ENCODE measurements at regions not wholly inside any gene's neighbourhood (a gene's known extent, or its start where the extent isn't known, plus 50 kb on each side); places are given as distances from the start of the nearest gene placed in this dataset.

- Histone ChIP-seq H3K9me3 (replicated peaks; ENCODE audit: insufficient read depth, low read length) (no peaks in the 10 kb centered on the region), H3K9me2 (replicated peaks; ENCODE audit: insufficient read depth, low read length) (no peaks in the 10 kb centered on the region), H3F3A (ENCODE audit: insufficient read depth, low read length) (no peaks in the 10 kb centered on the region), H3K36me3 (replicated peaks; ENCODE audit: insufficient read depth, low read length) (no peaks in the 10 kb centered on the region), H3K79me2 (ENCODE audit: low read length) (no peaks in the 10 kb centered on the region), H3K4me3 (ENCODE audit: low read length) (no peak overlapping the region), H4K20me1 (ENCODE audit: insufficient read depth, low read length) (no peaks in the 10 kb centered on the region), H3K27ac (ENCODE audit: low read length) (no peak overlapping the region), H3K4me2 (ENCODE audit: low read depth, low read length) (no peak overlapping the region), H3K27me3 (replicated peaks; ENCODE audit: insufficient read depth, low read length) (no peaks in the 10 kb centered on the region), H2AFZ (ENCODE audit: low read length) (no peak overlapping the region), H3K9ac (ENCODE audit: low read length) (no peak overlapping the region), H3K4me1 (ENCODE audit: low read length) (no peaks in the 10 kb centered on the region)
- TF ChIP-seq, protein P1, sequence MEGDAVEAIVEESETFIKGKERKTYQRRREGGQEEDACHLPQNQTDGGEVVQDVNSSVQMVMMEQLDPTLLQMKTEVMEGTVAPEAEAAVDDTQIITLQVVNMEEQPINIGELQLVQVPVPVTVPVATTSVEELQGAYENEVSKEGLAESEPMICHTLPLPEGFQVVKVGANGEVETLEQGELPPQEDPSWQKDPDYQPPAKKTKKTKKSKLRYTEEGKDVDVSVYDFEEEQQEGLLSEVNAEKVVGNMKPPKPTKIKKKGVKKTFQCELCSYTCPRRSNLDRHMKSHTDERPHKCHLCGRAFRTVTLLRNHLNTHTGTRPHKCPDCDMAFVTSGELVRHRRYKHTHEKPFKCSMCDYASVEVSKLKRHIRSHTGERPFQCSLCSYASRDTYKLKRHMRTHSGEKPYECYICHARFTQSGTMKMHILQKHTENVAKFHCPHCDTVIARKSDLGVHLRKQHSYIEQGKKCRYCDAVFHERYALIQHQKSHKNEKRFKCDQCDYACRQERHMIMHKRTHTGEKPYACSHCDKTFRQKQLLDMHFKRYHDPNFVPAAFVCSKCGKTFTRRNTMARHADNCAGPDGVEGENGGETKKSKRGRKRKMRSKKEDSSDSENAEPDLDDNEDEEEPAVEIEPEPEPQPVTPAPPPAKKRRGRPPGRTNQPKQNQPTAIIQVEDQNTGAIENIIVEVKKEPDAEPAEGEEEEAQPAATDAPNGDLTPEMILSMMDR (IDR thresholded peaks at IDR 0.05; ENCODE audit: low read length), result no peak
- TF ChIP-seq EZH2phosphoT487 (IDR thresholded peaks at IDR 0.05; ENCODE audit: low read length) (no peak), EZH2 (optimal IDR thresholded peaks at IDR 0.05; ENCODE audit: low read depth, low read length) (no peak)
- no peak for DNase-seq
Measured at GRCh38 chr7:12092499-12093130, 118.5 kb upstream of the TMEM106B start.

- H2AFZ ChIP-seq (ENCODE audit: low read length), result no peak overlapping the region
- no peaks in the 10 kb centered on the region for H3K9me2 ChIP-seq (replicated peaks; ENCODE audit: insufficient read depth, low read length)
- H3K36me3 ChIP-seq (replicated peaks; ENCODE audit: insufficient read depth, low read length), result no peaks in the 10 kb centered on the region
- no peaks in the 10 kb centered on the region for H3K4me1 ChIP-seq (ENCODE audit: low read length)
- no peak overlapping the region for H3K4me3 ChIP-seq (ENCODE audit: low read length)
- no peaks in the 10 kb centered on the region for H4K20me1 ChIP-seq (ENCODE audit: insufficient read depth, low read length)
- H3K27me3 ChIP-seq (replicated peaks; ENCODE audit: insufficient read depth, low read length), result no peaks in the 10 kb centered on the region
- H3F3A ChIP-seq (ENCODE audit: insufficient read depth, low read length), result no peaks in the 10 kb centered on the region
- no peak overlapping the region for H3K27ac ChIP-seq (ENCODE audit: low read length)
- no peaks in the 10 kb centered on the region for H3K79me2 ChIP-seq (ENCODE audit: low read length)
- no peak overlapping the region for H3K4me2 ChIP-seq (ENCODE audit: low read depth, low read length)
- DNase-seq, result no peak
- no peak overlapping the region for H3K9ac ChIP-seq (ENCODE audit: low read length)
- H3K9me3 ChIP-seq (replicated peaks; ENCODE audit: insufficient read depth, low read length), result no peaks in the 10 kb centered on the region
- TF ChIP-seq EZH2phosphoT487 (IDR thresholded peaks at IDR 0.05; ENCODE audit: low read length) (no peak), EZH2 (optimal IDR thresholded peaks at IDR 0.05; ENCODE audit: low read depth, low read length) (no peak)
- TF ChIP-seq, protein P1 (IDR thresholded peaks at IDR 0.05; ENCODE audit: low read length), result no peak
Measured at GRCh38 chr7:12093365-12093764, 117.7 kb upstream of the TMEM106B start.

DNA sequence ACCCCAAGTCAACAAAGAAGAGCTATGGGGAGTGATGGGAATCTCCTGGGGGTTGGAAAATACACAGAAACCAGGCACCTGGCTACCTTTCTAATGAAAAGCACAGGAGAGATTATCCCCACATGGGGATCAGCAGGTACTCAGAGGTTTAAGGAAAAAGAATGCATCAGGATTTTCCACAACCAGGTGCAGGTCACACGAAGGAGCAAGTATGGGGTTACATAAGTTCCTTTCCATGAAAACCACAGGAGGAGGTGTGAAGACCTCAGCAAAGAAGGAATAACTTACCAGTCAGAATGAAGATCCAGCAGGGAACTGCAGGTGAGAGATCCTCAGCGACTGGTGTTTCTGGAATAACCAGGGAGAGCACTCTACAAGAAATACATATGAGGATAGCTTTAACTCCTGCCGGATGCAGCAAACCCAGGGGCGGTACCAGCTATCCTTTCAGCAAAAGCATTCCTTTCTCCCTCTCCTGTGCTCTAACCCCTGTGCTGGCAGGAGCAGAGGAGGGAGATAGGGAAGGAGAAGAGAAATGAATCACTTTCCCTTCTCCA lies 116.7 kb upstream of the TMEM106B start:
- no peaks in the 10 kb centered on the region for H3K79me2 ChIP-seq (ENCODE audit: low read length)
- H3K27me3 ChIP-seq (replicated peaks; ENCODE audit: insufficient read depth, low read length), result no peaks in the 10 kb centered on the region
- no peaks in the 10 kb centered on the region for H3K36me3 ChIP-seq (replicated peaks; ENCODE audit: insufficient read depth, low read length)
- H3K4me1 ChIP-seq (ENCODE audit: low read length), result no peaks in the 10 kb centered on the region
- no peak overlapping the region for H3K4me3 ChIP-seq (ENCODE audit: low read length)
- no peak for DNase-seq
- H3F3A ChIP-seq (ENCODE audit: insufficient read depth, low read length), result no peaks in the 10 kb centered on the region
- no peak overlapping the region for H3K9ac ChIP-seq (ENCODE audit: low read length)
- no peaks in the 10 kb centered on the region for H3K9me3 ChIP-seq (replicated peaks; ENCODE audit: insufficient read depth, low read length)
- H3K9me2 ChIP-seq (replicated peaks; ENCODE audit: insufficient read depth, low read length), result no peaks in the 10 kb centered on the region
- H3K4me2 ChIP-seq (ENCODE audit: low read depth, low read length), result no peak overlapping the region
- H4K20me1 ChIP-seq (ENCODE audit: insufficient read depth, low read length), result no peaks in the 10 kb centered on the region
- no peak overlapping the region for H2AFZ ChIP-seq (ENCODE audit: low read length)
- TF ChIP-seq EZH2phosphoT487 (IDR thresholded peaks at IDR 0.05; ENCODE audit: low read length), result no peak
- TF ChIP-seq, protein P1 (IDR thresholded peaks at IDR 0.05; ENCODE audit: low read length), result no peak
- TF ChIP-seq EZH2 (optimal IDR thresholded peaks at IDR 0.05; ENCODE audit: low read depth, low read length), result no peak
- no peak overlapping the region for H3K27ac ChIP-seq (ENCODE audit: low read length)

Data from MM.1S (cell line).